GM18870 (cell line): ENCODE measurements at regions not wholly inside any gene's neighbourhood (a gene's known extent, or its start where the extent isn't known, plus 50 kb on each side); places are given as distances from the start of the nearest gene placed in this dataset.

Source experiments
- ATAC-seq: cut with Tn5 transposase; IDR thresholded peaks from one replicate; pipeline ENCODE4 v1.9.1; 2021; ENCODE audit warnings: moderate library complexity; ENCODE audit not compliant: unreplicated experiment

GRCh38 chr3:40976241-40976640 lies 223.1 kb upstream of the CTNNB1 start:
- no peak for ATAC-seq

- no peak for ATAC-seq
Measured at GRCh38 chr3:40978442-40978841, 220.9 kb upstream of the CTNNB1 start.

- ATAC-seq, result no peak
Measured at GRCh38 chr3:40979962-40980361, 219.3 kb upstream of the CTNNB1 start.

GRCh38 chr3:40980467-40980866 lies 218.8 kb upstream of the CTNNB1 start:
- ATAC-seq, result no peak

GRCh38 chr3:40985195-40985594 lies 214.1 kb upstream of the CTNNB1 start:
- ATAC-seq, result no peak

- ATAC-seq, result no peak
Measured at GRCh38 chr3:40988468-40988867, 210.8 kb upstream of the CTNNB1 start.

- ATAC-seq, result no peak
Measured at GRCh38 chr3:40989141-40990061, 209.9 kb upstream of the CTNNB1 start.

GRCh38 chr3:40990062-40990456 lies 209.2 kb upstream of the CTNNB1 start:
- ATAC-seq, result no peak

- ATAC-seq, result no peak
Measured at GRCh38 chr3:40992023-40992422, 207.3 kb upstream of the CTNNB1 start.

- no peak for ATAC-seq
Measured at GRCh38 chr3:40994611-40995010, 204.7 kb upstream of the CTNNB1 start.

GRCh38 chr3:40995271-40995670 lies 204.0 kb upstream of the CTNNB1 start:
- no peak for ATAC-seq

- no peak for ATAC-seq
Measured at GRCh38 chr3:40996382-40996781, 202.9 kb upstream of the CTNNB1 start.

- ATAC-seq, result no peak
Measured at GRCh38 chr3:40996827-40997710, 202.2 kb upstream of the CTNNB1 start.

GRCh38 chr3:40997711-40998519 lies 201.4 kb upstream of the CTNNB1 start:
- ATAC-seq, result no peak

GRCh38 chr3:40999682-41000081 lies 199.6 kb upstream of the CTNNB1 start:
- ATAC-seq, result no peak

- ATAC-seq, result no peak
Measured at GRCh38 chr3:41000471-41000870, 198.8 kb upstream of the CTNNB1 start.

- ATAC-seq, result no peak
Measured at GRCh38 chr3:41001556-41001955, 197.7 kb upstream of the CTNNB1 start.

GRCh38 chr3:41002104-41002503 lies 197.2 kb upstream of the CTNNB1 start:
- no peak for ATAC-seq

- ATAC-seq, result no peak
Measured at GRCh38 chr3:41007399-41007798, 191.9 kb upstream of the CTNNB1 start.

GRCh38 chr3:41011854-41012253 lies 187.5 kb upstream of the CTNNB1 start:
- ATAC-seq, result no peak

GRCh38 chr3:41018855-41019254 lies 180.4 kb upstream of the CTNNB1 start:
- no peak for ATAC-seq
